Caco-2 (cell line): ENCODE measurements at regions not wholly inside any gene's neighbourhood (a gene's known extent, or its start where the extent isn't known, plus 50 kb on each side); places are given as distances from the start of the nearest gene placed in this dataset.

Experiments
- BruUV-seq: library from RNA; stranded (reverse); fragments of 400-500 nt; replicated peaks from 2 replicates; lab custom pipeline; 2021; lab: Mats Ljungman, UMichigan
- CTCF ChIA-PET: fragments of 300-600 bp; sonication (Branson Sonifier 250); formaldehyde crosslinking; loops from one replicate; lab custom pipeline; 2022; ENCODE audit warnings: antibody characterized with exemption; lab: Charles Lee
- POLR2A ChIA-PET: fragments of 300-600 bp; sonication (Branson Sonifier 250); formaldehyde crosslinking; loops from one replicate; lab custom pipeline; 2022; ENCODE audit warnings: antibody characterized with exemption; lab: Charles Lee
- DNase-seq, 2 experiments: peaks; one replicate each; pipeline versions ENCODE4 v3.0.0 to v3.0.0-alpha.2; 2020 to 2022
- H3K27me3 ChIP-seq: replicated peaks from 2 replicates; pipeline ENCODE4 v1.6.0; 2011; ENCODE audit warnings: low read length; ENCODE audit not compliant: control insufficient read depth, insufficient read depth
- H3K36me3 ChIP-seq: 2 replicates; pipeline ENCODE4 v1.5.1; 2011; ENCODE audit warnings: low read length; ENCODE audit not compliant: control insufficient read depth, insufficient read depth
- H3K4me1 ChIP-seq: fragments of 250-450 bp; sonication (Bioruptor Pico); 2 replicates; pipeline ENCODE4 v1.5.1; 2020; ENCODE audit warnings: mild to moderate bottlenecking
- H3K4me3 ChIP-seq: 2 replicates; pipeline ENCODE4 v1.5.1; 2011; ENCODE audit warnings: low read depth, mild to moderate bottlenecking, control low read depth, low read length
- H3K9me3 ChIP-seq: fragments of 250-450 bp; sonication (Bioruptor Pico); 2 replicates; pipeline ENCODE4 v1.5.1; 2020; ENCODE audit warnings: mild to moderate bottlenecking, moderate library complexity
- H3K27ac Mint-ChIP-seq: one replicate; pipeline ENCODE4 v1.8.0; 2022; ENCODE audit warnings: mixed read lengths; ENCODE audit not compliant: unreplicated experiment
- H3K27me3 Mint-ChIP-seq: one replicate; pipeline ENCODE4 v1.8.0; 2022; ENCODE audit warnings: mixed read lengths; ENCODE audit not compliant: insufficient read depth, unreplicated experiment
- H3K36me3 Mint-ChIP-seq: one replicate; pipeline ENCODE4 v1.8.0; 2022; ENCODE audit warnings: mild to moderate bottlenecking, mixed read lengths; ENCODE audit not compliant: insufficient read depth, unreplicated experiment
- H3K4me1 Mint-ChIP-seq: one replicate; pipeline ENCODE4 v1.8.0; 2022; ENCODE audit warnings: low read depth, mixed read lengths; ENCODE audit not compliant: unreplicated experiment
- H3K4me3 Mint-ChIP-seq: one replicate; pipeline ENCODE4 v1.8.0; 2022; ENCODE audit warnings: mild to moderate bottlenecking, moderate library complexity, mixed read lengths; ENCODE audit not compliant: unreplicated experiment
- H3K9me3 Mint-ChIP-seq: one replicate; pipeline ENCODE4 v1.8.0; 2022; ENCODE audit warnings: mixed read lengths; ENCODE audit not compliant: unreplicated experiment
- intact Hi-C: fragments of 100-400 bp; cut with micrococcal nuclease; formaldehyde crosslinking; loops from one replicate; pipeline ENCODE4 v1.10.0; 2022; ENCODE audit not compliant: unreplicated experiment
- TF ChIP-seq, protein P1 (sequence below), 2 experiments: fragments of 200-600 bp in 1 of 2; IDR thresholded peaks; 1 replicate in 1 of 2; 2 replicates in 1 of 2; pipeline versions ENCODE4 v1.5.1 to v1.8.0; 2011 to 2022; ENCODE audit warnings: antibody characterized with exemption in 1 of 2, control low read depth in 1 of 2, inconsistent platforms in 1 of 2, low read depth in 1 of 2, low read length in 1 of 2, mild to moderate bottlenecking in 1 of 2, moderate library complexity in 1 of 2; ENCODE audit not compliant: insufficient read depth in 1 of 2, severe bottlenecking in 1 of 2, unreplicated experiment in 1 of 2

DNA sequence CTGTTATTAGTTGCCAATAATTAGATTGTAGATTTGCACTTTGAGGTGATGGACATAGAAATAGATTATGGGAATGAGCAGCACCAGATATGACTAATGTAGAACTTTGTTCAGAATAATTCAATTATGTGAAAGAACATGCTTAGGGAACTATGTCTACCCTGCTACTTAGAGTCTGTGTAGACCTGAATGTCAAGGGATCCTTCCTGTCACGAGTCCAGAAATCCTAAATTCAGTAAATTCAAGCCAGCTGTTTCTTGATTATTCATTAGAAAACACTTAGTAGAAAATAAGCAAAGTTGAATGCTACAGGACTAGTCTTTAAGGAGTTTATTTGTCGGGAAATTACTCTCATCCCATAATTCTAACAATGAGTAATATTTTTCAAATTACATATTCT, 887.3 kb upstream of the SEMA6A start:
- CTCF ChIA-PET, result no interaction called here
- POLR2A ChIA-PET, result no interaction called here
- Mint-ChIP-seq H3K27me3 (no peaks in the 10 kb centered on the region), H3K27ac (no peak overlapping the region), H3K36me3 (no peaks in the 10 kb centered on the region), H3K4me1 (no peaks in the 10 kb centered on the region), H3K9me3 (no peaks in the 10 kb centered on the region), H3K4me3 (no peak overlapping the region)
- Histone ChIP-seq H3K36me3 (no peaks in the 10 kb centered on the region), H3K9me3 (no peaks in the 10 kb centered on the region), H3K4me3 (no peak overlapping the region), H3K4me1 (no peaks in the 10 kb centered on the region), H3K27me3 (no peaks in the 10 kb centered on the region)
- intact Hi-C loops, result no loop called here
- TF ChIP-seq, protein P1, sequence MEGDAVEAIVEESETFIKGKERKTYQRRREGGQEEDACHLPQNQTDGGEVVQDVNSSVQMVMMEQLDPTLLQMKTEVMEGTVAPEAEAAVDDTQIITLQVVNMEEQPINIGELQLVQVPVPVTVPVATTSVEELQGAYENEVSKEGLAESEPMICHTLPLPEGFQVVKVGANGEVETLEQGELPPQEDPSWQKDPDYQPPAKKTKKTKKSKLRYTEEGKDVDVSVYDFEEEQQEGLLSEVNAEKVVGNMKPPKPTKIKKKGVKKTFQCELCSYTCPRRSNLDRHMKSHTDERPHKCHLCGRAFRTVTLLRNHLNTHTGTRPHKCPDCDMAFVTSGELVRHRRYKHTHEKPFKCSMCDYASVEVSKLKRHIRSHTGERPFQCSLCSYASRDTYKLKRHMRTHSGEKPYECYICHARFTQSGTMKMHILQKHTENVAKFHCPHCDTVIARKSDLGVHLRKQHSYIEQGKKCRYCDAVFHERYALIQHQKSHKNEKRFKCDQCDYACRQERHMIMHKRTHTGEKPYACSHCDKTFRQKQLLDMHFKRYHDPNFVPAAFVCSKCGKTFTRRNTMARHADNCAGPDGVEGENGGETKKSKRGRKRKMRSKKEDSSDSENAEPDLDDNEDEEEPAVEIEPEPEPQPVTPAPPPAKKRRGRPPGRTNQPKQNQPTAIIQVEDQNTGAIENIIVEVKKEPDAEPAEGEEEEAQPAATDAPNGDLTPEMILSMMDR (IDR thresholded peaks at IDR 0.05; ENCODE audit: insufficient read depth in 1 of 2, low read depth in 1 of 2, low read length in 1 of 2, severe bottlenecking in 1 of 2, unreplicated experiment in 1 of 2), result no peak
- BruUV-seq, result no TSS peak
- DNase-seq, result no peak

DNA sequence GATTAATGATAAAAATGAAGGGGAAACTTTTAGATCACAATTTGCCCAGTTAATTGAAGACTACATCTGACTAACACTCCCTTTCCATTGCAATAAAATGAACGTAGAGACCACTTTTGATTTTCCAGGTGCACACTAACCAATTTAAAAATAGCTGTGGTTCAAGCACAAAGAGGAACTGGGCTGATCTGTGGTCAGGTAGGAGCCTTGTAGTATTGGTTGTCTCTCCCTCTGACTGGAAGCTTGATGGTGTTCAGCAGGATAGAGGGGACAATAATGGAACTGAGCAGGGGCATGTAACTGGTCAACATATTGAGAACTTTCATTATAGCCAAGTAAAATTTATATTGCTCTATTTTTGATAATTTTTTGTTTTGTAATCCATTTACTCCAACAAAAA, 886.8 kb upstream of the SEMA6A start:
- no peak overlapping the region for H3K4me3 ChIP-seq
- Mint-ChIP-seq H3K27ac (no peak overlapping the region), H3K9me3 (no peaks in the 10 kb centered on the region), H3K36me3 (no peaks in the 10 kb centered on the region), H3K4me3 (no peak overlapping the region), H3K27me3 (no peaks in the 10 kb centered on the region), H3K4me1 (no peaks in the 10 kb centered on the region)
- BruUV-seq, result no TSS peak
- H3K36me3 ChIP-seq, result no peaks in the 10 kb centered on the region
- intact Hi-C loops, result no loop called here
- no peaks in the 10 kb centered on the region for H3K27me3 ChIP-seq
- CTCF ChIA-PET, result no interaction called here
- no peaks in the 10 kb centered on the region for H3K9me3 ChIP-seq
- TF ChIP-seq, protein P1 (IDR thresholded peaks at IDR 0.05; ENCODE audit: insufficient read depth in 1 of 2, low read depth in 1 of 2, low read length in 1 of 2, severe bottlenecking in 1 of 2, unreplicated experiment in 1 of 2), result no peak
- POLR2A ChIA-PET, result no interaction called here
- no peak for DNase-seq
- no peaks in the 10 kb centered on the region for H3K4me1 ChIP-seq

DNA sequence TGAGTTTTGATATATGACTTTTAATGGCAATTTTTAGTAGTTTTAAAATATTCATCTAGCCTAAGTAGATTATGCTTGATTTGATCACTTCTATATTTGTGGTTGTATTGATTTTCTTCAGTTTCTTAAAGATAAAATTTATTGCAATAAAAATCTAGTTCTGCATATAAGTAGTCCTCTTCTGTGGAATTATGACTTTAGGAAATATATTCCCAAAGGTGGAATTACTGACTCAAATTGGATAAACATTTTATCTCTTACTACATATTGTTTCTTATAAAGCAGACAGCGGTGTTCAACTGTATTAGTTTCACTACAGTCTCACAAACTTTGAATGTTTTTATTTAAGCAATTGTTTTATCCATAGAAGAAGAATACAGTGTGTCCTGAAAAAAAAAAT, 883.0 kb upstream of the SEMA6A start:
- no TSS peak for BruUV-seq
- intact Hi-C loops, result loop anchor here (10.0 kb wide), 5 partner anchors 97 to 1337 kb away; no protein-coding TSS in a partner anchor

More for the DNA sequence above, 883.0 kb upstream of the SEMA6A start:
- Histone ChIP-seq H3K4me1 (peaks cover 5% of the 10 kb centered on the region; the same call in 1 of the 2 replicates), H3K9me3 (no peaks in the 10 kb centered on the region), H3K4me3 (no peak overlapping the region), H3K27me3 (no peaks in the 10 kb centered on the region), H3K36me3 (peaks cover 2% of the 10 kb centered on the region; the same call in 1 of the 2 replicates)
- no peak for DNase-seq
- no peak overlapping the region for H3K27ac Mint-ChIP-seq
- H3K36me3 Mint-ChIP-seq, result no peaks in the 10 kb centered on the region
- ChIA-PET POLR2A (no interaction called here), CTCF (no interaction called here)
- H3K27me3 Mint-ChIP-seq, result no peaks in the 10 kb centered on the region
- H3K9me3 Mint-ChIP-seq, result no peaks in the 10 kb centered on the region
- no peak overlapping the region for H3K4me3 Mint-ChIP-seq
- TF ChIP-seq, protein P1 (IDR thresholded peaks at IDR 0.05; ENCODE audit: insufficient read depth in 1 of 2, low read depth in 1 of 2, low read length in 1 of 2, severe bottlenecking in 1 of 2, unreplicated experiment in 1 of 2), result no peak
- H3K4me1 Mint-ChIP-seq, result peaks cover 6% of the 10 kb centered on the region
